Osteoblast (primary cell): ENCODE measurements at regions not wholly inside any gene's neighbourhood (a gene's known extent, or its start where the extent isn't known, plus 50 kb on each side); places are given as distances from the start of the nearest gene placed in this dataset.

Source experiments
- DNase-seq: peaks from one replicate; pipeline ENCODE4 v3.0.0; 2011; ENCODE audit warnings: low spot score, mixed read lengths; ENCODE audit not compliant: insufficient read length; ENCODE audit errors: missing footprints
- H2AFZ ChIP-seq: 2 replicates; pipeline ENCODE4 v1.6.0; 2011; ENCODE audit warnings: mild to moderate bottlenecking, low read length
- H3K27ac ChIP-seq: 2 replicates; pipeline ENCODE4 v1.5.1; 2011; ENCODE audit warnings: mild to moderate bottlenecking, low read depth, low read length, moderate library complexity
- H3K27me3 ChIP-seq: 2 replicates; pipeline ENCODE4 v1.6.0; 2012; ENCODE audit warnings: mild to moderate bottlenecking, control low read depth, inconsistent platforms, low read length, moderate library complexity; ENCODE audit not compliant: insufficient read depth
- H3K36me3 ChIP-seq: 2 replicates; pipeline ENCODE4 v1.5.1; 2011; ENCODE audit warnings: mild to moderate bottlenecking, low read length, control low read depth, moderate library complexity; ENCODE audit not compliant: insufficient read depth
- H3K4me1 ChIP-seq: 2 replicates; pipeline ENCODE4 v1.5.1; 2011; ENCODE audit warnings: mild to moderate bottlenecking, low read length, control low read depth, moderate library complexity; ENCODE audit not compliant: insufficient read depth
- H3K4me2 ChIP-seq: 2 replicates; pipeline ENCODE4 v1.6.0; 2011; ENCODE audit warnings: mild to moderate bottlenecking, low read length; ENCODE audit not compliant: insufficient read depth
- H3K4me3 ChIP-seq: fragments of 200-600 bp; sonication (generic); 3 replicates; pipeline ENCODE4 v1.5.1; 2012; ENCODE audit warnings: mild to moderate bottlenecking, low read length, inconsistent platforms; ENCODE audit not compliant: insufficient read depth
- H3K79me2 ChIP-seq: 2 replicates; pipeline ENCODE4 v1.6.0; 2012; ENCODE audit warnings: mild to moderate bottlenecking, low read length, control low read depth, inconsistent platforms; ENCODE audit not compliant: insufficient read depth
- H3K9me3 ChIP-seq: 2 replicates; pipeline ENCODE4 v1.5.1; 2011; ENCODE audit warnings: low read depth, low read length, control low read depth
- H4K20me1 ChIP-seq: 2 replicates; pipeline ENCODE4 v1.6.0; 2012; ENCODE audit warnings: mild to moderate bottlenecking, low read length, control low read depth; ENCODE audit not compliant: insufficient read depth
- TF ChIP-seq, protein P1 (sequence below): IDR thresholded peaks from 2 replicates; pipeline ENCODE4 v1.5.1; 2011; ENCODE audit warnings: mild to moderate bottlenecking, low read depth, low read length, moderate library complexity; ENCODE audit errors: extremely low read depth

DNA sequence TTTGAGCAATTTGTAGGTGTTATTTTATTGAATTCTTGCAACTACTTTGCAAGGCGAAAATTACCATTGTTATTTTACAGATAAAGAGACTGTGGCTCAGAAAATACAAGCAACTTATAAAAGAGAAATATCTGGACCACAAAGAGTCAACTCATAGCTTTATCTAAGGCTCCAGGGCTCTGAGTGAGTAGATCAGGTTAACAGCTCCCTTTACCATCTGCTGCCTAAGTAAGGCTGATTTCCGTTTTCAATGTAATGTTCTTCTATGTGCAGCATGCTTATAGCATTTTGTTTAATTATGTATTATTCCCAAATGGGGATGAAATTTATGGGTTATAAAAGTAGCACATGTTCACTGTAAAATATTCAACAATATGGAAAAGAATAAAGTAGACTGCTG is 299.1 kb upstream of the TNP1 start:
- H3K4me2 ChIP-seq, result no peak overlapping the region
- H3K9me3 ChIP-seq, result no peaks in the 10 kb centered on the region
- no peak for DNase-seq
- no peaks in the 10 kb centered on the region for H3K79me2 ChIP-seq
- H3K4me1 ChIP-seq, result peaks cover 11% of the 10 kb centered on the region
- TF ChIP-seq, protein P1, sequence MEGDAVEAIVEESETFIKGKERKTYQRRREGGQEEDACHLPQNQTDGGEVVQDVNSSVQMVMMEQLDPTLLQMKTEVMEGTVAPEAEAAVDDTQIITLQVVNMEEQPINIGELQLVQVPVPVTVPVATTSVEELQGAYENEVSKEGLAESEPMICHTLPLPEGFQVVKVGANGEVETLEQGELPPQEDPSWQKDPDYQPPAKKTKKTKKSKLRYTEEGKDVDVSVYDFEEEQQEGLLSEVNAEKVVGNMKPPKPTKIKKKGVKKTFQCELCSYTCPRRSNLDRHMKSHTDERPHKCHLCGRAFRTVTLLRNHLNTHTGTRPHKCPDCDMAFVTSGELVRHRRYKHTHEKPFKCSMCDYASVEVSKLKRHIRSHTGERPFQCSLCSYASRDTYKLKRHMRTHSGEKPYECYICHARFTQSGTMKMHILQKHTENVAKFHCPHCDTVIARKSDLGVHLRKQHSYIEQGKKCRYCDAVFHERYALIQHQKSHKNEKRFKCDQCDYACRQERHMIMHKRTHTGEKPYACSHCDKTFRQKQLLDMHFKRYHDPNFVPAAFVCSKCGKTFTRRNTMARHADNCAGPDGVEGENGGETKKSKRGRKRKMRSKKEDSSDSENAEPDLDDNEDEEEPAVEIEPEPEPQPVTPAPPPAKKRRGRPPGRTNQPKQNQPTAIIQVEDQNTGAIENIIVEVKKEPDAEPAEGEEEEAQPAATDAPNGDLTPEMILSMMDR, result no peak
- H3K36me3 ChIP-seq, result no peaks in the 10 kb centered on the region
- H4K20me1 ChIP-seq, result no peaks in the 10 kb centered on the region
- H3K4me3 ChIP-seq, result no peak overlapping the region
- no peak overlapping the region for H3K27ac ChIP-seq
- H2AFZ ChIP-seq, result no peak overlapping the region
- H3K27me3 ChIP-seq, result peaks cover 18% of the 10 kb centered on the region

DNA sequence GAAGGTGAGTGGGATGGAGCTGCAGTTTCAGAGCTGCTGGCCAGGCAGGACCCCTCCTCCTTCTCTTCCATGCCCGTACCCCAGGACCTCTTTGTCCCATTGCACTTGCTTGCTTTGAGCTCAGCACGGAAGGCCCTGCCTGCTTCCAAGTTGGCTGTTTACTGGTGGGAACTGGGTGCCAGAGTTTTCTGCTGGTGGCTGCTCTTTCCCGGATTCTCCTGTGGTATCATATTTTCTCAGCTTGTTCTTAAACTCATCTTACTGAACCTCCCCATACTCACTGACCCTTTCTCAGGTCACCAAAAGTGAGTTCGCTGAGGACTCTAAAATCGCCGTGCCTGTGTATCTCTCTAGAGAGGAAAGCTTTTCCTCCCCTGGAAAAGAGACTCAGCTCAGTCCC is 297.7 kb upstream of the TNP1 start:
- Histone ChIP-seq H3K4me2 (no peak overlapping the region), H3K4me1 (peaks cover 5% of the 10 kb centered on the region), H2AFZ (no peak overlapping the region), H3K36me3 (no peaks in the 10 kb centered on the region), H3K79me2 (no peaks in the 10 kb centered on the region), H4K20me1 (no peaks in the 10 kb centered on the region), H3K27me3 (peaks cover 18% of the 10 kb centered on the region), H3K27ac (no peak overlapping the region), H3K9me3 (no peaks in the 10 kb centered on the region), H3K4me3 (no peak overlapping the region)
- TF ChIP-seq, protein P1, result no peak
- DNase-seq, result no peak

DNA sequence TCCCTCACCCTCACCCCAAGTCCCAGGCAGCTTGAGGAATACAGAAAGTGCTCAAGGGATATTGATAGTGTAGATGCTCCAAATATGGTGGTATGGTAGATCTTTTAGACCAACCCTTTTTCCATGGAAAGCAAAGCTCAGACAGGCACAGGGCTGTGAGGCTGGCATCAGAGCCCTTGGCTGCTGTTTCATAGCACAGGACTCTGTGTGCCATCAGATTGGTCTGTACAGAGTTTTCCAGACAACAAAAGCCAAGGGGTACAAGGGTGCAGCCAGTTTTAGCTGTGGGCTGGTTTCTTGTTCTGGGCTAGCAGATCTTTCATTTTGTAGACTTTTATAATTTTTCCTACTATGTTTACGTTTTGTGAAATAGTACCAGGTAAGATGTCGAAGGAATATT is 296.9 kb upstream of the TNP1 start:
- H3K4me1 ChIP-seq, result no peaks in the 10 kb centered on the region
- no peaks in the 10 kb centered on the region for H3K36me3 ChIP-seq
- no peaks in the 10 kb centered on the region for H3K79me2 ChIP-seq
- no peaks in the 10 kb centered on the region for H3K9me3 ChIP-seq
- no peak overlapping the region for H3K4me2 ChIP-seq
- no peaks in the 10 kb centered on the region for H4K20me1 ChIP-seq
- no peak overlapping the region for H3K27ac ChIP-seq
- DNase-seq, result no peak
- TF ChIP-seq, protein P1, result no peak
- no peak overlapping the region for H3K4me3 ChIP-seq
- H3K27me3 ChIP-seq, result peaks cover 21% of the 10 kb centered on the region
- no peak overlapping the region for H2AFZ ChIP-seq

DNA sequence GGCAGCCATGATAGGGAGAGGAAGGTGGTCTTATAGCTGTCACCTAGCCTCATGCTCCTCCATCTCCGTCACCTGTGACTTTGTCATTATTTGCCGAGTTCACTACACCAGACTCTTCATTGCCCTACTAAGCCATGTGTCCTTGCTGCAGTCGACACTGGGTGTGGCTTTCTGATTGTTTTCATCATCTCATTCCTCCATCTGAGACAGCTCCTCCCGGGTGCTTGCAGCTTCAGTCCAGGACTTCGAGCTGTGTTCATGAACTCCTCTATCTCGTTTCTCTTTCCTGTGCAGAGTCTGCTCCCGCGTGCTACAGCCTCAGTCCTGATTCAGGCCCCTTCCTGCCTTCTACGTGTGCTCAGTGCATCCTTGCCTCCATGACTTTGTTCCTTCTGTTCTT is 295.1 kb upstream of the TNP1 start:
- Histone ChIP-seq H3K9me3 (no peaks in the 10 kb centered on the region), H4K20me1 (no peaks in the 10 kb centered on the region), H3K79me2 (no peaks in the 10 kb centered on the region), H3K4me1 (no peaks in the 10 kb centered on the region), H3K27ac (no peak overlapping the region), H3K27me3 (peaks cover 21% of the 10 kb centered on the region), H3K36me3 (no peaks in the 10 kb centered on the region), H3K4me3 (no peak overlapping the region), H3K4me2 (no peak overlapping the region), H2AFZ (no peak overlapping the region)
- TF ChIP-seq, protein P1, result no peak
- DNase-seq, result peak; percentile 30
